ENCODE measurements at regions not wholly inside any gene's neighbourhood (a gene's known extent, or its start where the extent isn't known, plus 50 kb on each side); places are given as distances from the start of the nearest gene placed in this dataset.

- H3K4me3 Mint-ChIP-seq (ENCODE audit: unreplicated experiment) = no peak overlapping the region
- no peaks in the 10 kb centered on the region for H3K9me3 Mint-ChIP-seq (ENCODE audit: unreplicated experiment)
- no peaks in the 10 kb centered on the region for H3K4me1 Mint-ChIP-seq (ENCODE audit: unreplicated experiment)
- TF ChIP-seq, protein P1, sequence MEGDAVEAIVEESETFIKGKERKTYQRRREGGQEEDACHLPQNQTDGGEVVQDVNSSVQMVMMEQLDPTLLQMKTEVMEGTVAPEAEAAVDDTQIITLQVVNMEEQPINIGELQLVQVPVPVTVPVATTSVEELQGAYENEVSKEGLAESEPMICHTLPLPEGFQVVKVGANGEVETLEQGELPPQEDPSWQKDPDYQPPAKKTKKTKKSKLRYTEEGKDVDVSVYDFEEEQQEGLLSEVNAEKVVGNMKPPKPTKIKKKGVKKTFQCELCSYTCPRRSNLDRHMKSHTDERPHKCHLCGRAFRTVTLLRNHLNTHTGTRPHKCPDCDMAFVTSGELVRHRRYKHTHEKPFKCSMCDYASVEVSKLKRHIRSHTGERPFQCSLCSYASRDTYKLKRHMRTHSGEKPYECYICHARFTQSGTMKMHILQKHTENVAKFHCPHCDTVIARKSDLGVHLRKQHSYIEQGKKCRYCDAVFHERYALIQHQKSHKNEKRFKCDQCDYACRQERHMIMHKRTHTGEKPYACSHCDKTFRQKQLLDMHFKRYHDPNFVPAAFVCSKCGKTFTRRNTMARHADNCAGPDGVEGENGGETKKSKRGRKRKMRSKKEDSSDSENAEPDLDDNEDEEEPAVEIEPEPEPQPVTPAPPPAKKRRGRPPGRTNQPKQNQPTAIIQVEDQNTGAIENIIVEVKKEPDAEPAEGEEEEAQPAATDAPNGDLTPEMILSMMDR (IDR thresholded peaks at IDR 0.05) = no peak
- H3K36me3 Mint-ChIP-seq (ENCODE audit: unreplicated experiment) = peaks cover 4% of the 10 kb centered on the region
- no peak for DNase-seq (ENCODE audit: extremely low spot score, unreplicated experiment)
- H3K27ac Mint-ChIP-seq (ENCODE audit: unreplicated experiment) = no peak overlapping the region
- H3K27me3 Mint-ChIP-seq (ENCODE audit: unreplicated experiment) = no peaks in the 10 kb centered on the region
Observed at GRCh38 chr4:182169572-182169971, 73.6 kb upstream of the TENM3 start.

- no peaks in the 10 kb centered on the region for H3K27me3 Mint-ChIP-seq (ENCODE audit: unreplicated experiment)
- H3K27ac Mint-ChIP-seq (ENCODE audit: unreplicated experiment) = no peak overlapping the region
- TF ChIP-seq, protein P1 (IDR thresholded peaks at IDR 0.05) = no peak
- H3K4me1 Mint-ChIP-seq (ENCODE audit: unreplicated experiment) = no peaks in the 10 kb centered on the region
- H3K9me3 Mint-ChIP-seq (ENCODE audit: unreplicated experiment) = no peaks in the 10 kb centered on the region
- no peak overlapping the region for H3K4me3 Mint-ChIP-seq (ENCODE audit: unreplicated experiment)
- peaks cover under 1% of the 10 kb centered on the region for H3K36me3 Mint-ChIP-seq (ENCODE audit: unreplicated experiment)
- no peak for DNase-seq (ENCODE audit: extremely low spot score, unreplicated experiment)
Observed at GRCh38 chr4:182169987-182170386, 73.2 kb upstream of the TENM3 start.

DNA sequence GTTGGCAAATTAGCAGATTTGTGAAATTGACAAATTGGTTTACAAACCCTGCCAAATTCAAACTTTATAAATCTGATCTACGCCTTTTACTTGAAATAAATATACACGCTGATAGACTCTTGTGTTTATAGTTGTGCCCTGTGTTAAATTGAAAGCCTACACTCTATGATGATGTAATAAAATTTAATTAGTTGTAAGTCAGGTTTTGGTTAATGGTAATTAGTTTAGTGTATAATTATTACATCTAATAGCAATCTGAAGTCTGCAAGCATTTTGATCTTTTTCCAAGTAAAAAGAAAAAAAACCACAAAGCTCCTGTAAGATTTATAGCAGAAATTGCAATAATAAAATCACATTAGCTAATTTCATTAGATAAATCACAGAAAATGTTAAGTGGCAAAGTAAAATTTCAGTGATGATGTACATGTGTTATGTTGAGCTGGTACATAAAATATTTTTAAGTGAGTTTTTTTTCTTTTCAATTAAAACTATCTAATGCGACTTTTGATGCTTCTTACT, 72.7 kb upstream of the TENM3 start:
- no peak for DNase-seq (ENCODE audit: extremely low spot score, unreplicated experiment)
- Mint-ChIP-seq H3K4me1 (ENCODE audit: unreplicated experiment) (no peaks in the 10 kb centered on the region), H3K27me3 (ENCODE audit: unreplicated experiment) (no peaks in the 10 kb centered on the region), H3K9me3 (ENCODE audit: unreplicated experiment) (no peaks in the 10 kb centered on the region), H3K36me3 (ENCODE audit: unreplicated experiment) (no peaks in the 10 kb centered on the region), H3K27ac (ENCODE audit: unreplicated experiment) (no peak overlapping the region), H3K4me3 (ENCODE audit: unreplicated experiment) (no peak overlapping the region)
- TF ChIP-seq, protein P1 (IDR thresholded peaks at IDR 0.05) = no peak

DNA sequence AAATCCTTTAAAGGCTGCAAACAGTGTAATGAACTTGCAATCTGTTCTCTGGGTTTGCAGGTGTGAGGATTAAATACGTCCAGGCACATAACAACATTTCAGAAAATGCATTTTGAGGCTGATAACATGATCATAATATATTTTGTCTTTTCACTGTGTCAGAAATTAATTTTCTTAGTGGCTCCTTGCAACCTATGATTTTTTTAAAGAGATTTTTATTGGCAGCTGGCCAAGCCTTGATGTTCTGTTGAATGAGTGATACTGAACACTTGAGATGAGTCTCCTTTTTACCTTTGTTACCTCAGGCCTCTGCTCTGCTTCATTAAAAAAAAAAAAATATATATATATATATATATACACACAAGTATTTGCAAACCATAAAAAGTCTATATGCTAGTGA, 68.2 kb upstream of the TENM3 start:
- Mint-ChIP-seq H3K9me3 (ENCODE audit: unreplicated experiment) (no peaks in the 10 kb centered on the region), H3K36me3 (ENCODE audit: unreplicated experiment) (no peaks in the 10 kb centered on the region), H3K27me3 (ENCODE audit: unreplicated experiment) (no peaks in the 10 kb centered on the region), H3K27ac (ENCODE audit: unreplicated experiment) (no peak overlapping the region), H3K4me1 (ENCODE audit: unreplicated experiment) (peaks cover 23% of the 10 kb centered on the region), H3K4me3 (ENCODE audit: unreplicated experiment) (no peak overlapping the region)
- no peak for DNase-seq (ENCODE audit: extremely low spot score, unreplicated experiment)
- TF ChIP-seq, protein P1 (IDR thresholded peaks at IDR 0.05) = no peak

DNA sequence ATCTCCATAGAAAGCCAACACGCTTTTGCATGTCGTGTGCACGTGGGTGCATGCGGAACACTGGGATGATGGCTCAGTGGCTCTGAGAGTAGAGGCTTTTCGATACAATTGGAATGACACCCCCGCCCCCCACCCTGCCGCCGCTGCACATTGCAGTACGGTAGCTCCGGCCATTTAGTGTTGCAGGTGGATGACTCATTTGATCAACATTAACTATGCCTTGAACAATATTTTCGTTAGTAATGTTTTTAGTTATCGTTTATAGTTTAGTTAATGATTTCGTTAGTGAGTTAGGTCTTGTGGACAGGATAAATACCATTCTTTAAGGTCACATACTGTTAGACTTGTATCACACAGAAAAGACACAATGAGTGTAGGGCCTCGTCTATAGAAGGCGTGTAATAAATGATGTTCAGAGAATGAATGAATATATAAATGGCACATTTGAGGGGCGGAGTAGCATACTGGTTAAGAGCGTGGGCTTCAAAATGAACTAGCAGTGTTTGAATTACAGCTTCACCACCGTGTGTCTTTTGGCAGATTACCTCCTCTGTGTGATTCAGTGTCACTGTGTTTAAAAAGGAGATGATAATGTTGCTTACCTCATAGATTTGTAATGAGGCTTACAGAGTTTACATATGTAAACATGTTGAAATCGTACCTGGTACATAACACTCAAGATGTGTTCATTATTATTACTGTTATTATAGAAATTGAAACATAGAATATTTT, 67.2 kb upstream of the TENM3 start:
- Mint-ChIP-seq H3K27ac (ENCODE audit: unreplicated experiment) (no peak overlapping the region), H3K4me3 (ENCODE audit: unreplicated experiment) (no peak overlapping the region), H3K36me3 (ENCODE audit: unreplicated experiment) (no peaks in the 10 kb centered on the region), H3K27me3 (ENCODE audit: unreplicated experiment) (no peaks in the 10 kb centered on the region), H3K4me1 (ENCODE audit: unreplicated experiment) (peaks cover 27% of the 10 kb centered on the region), H3K9me3 (ENCODE audit: unreplicated experiment) (no peaks in the 10 kb centered on the region)
- TF ChIP-seq, protein P1 (IDR thresholded peaks at IDR 0.05) = no peak
- DNase-seq (ENCODE audit: extremely low spot score, unreplicated experiment) = no peak

Data from osteocyte (in vitro differentiated cells).